ENCODE measurements at regions not wholly inside any gene's neighbourhood (a gene's known extent, or its start where the extent isn't known, plus 50 kb on each side); places are given as distances from the start of the nearest gene placed in this dataset.

GRCh38 chr22:49008682-49009235 lies 818.9 kb downstream of the BRD1 start:
- Histone ChIP-seq H3K27me3 (replicated peaks; ENCODE audit: control insufficient read depth, insufficient read depth, low read length) (no peaks in the 10 kb centered on the region), H3K36me3 (ENCODE audit: control insufficient read depth, insufficient read depth, low read length) (no peaks in the 10 kb centered on the region)
- DNase-seq (ENCODE audit: extremely low read depth, insufficient read length): no peak

GRCh38 chr22:49007013-49007653 lies 820.5 kb downstream of the BRD1 start:
- TF ChIP-seq CTCF (IDR thresholded peaks at IDR 0.05; ENCODE audit: insufficient read depth, low read length, poor library complexity, severe bottlenecking): no peak
- Histone ChIP-seq H3K27me3 (replicated peaks; ENCODE audit: control insufficient read depth, insufficient read depth, low read length) (no peaks in the 10 kb centered on the region), H3K4me3 (replicated peaks; ENCODE audit: low read depth, low read length) (no peak overlapping the region), H3K36me3 (ENCODE audit: control insufficient read depth, insufficient read depth, low read length) (no peaks in the 10 kb centered on the region)
- DNase-seq (ENCODE audit: extremely low read depth, insufficient read length): no peak

More at GRCh38 chr22:49008682-49009235, 818.9 kb downstream of the BRD1 start:
- no peak for TF ChIP-seq CTCF (IDR thresholded peaks at IDR 0.05; ENCODE audit: insufficient read depth, low read length, poor library complexity, severe bottlenecking)
- no peak overlapping the region for H3K4me3 ChIP-seq (replicated peaks; ENCODE audit: low read depth, low read length)

GRCh38 chr22:49006207-49007012 lies 821.3 kb downstream of the BRD1 start:
- Histone ChIP-seq H3K4me3 (replicated peaks; ENCODE audit: low read depth, low read length) (no peak overlapping the region), H3K27me3 (replicated peaks; ENCODE audit: control insufficient read depth, insufficient read depth, low read length) (no peaks in the 10 kb centered on the region), H3K36me3 (ENCODE audit: control insufficient read depth, insufficient read depth, low read length) (no peaks in the 10 kb centered on the region)
- DNase-seq (ENCODE audit: extremely low read depth, insufficient read length): no peak
- no peak for TF ChIP-seq CTCF (IDR thresholded peaks at IDR 0.05; ENCODE audit: insufficient read depth, low read length, poor library complexity, severe bottlenecking)

- no peak overlapping the region for H3K4me3 ChIP-seq (replicated peaks; ENCODE audit: low read depth, low read length)
Observed at GRCh38 chr22:49005557-49005956, 822.1 kb downstream of the BRD1 start.

More at GRCh38 chr22:49005557-49005956, 822.1 kb downstream of the BRD1 start:
- DNase-seq (ENCODE audit: extremely low read depth, insufficient read length): no peak
- Histone ChIP-seq H3K27me3 (replicated peaks; ENCODE audit: control insufficient read depth, insufficient read depth, low read length) (no peaks in the 10 kb centered on the region), H3K36me3 (ENCODE audit: control insufficient read depth, insufficient read depth, low read length) (no peaks in the 10 kb centered on the region)
- no peak for TF ChIP-seq CTCF (IDR thresholded peaks at IDR 0.05; ENCODE audit: insufficient read depth, low read length, poor library complexity, severe bottlenecking)
